ENCODE measurements at regions not wholly inside any gene's neighbourhood (a gene's known extent, or its start where the extent isn't known, plus 50 kb on each side); places are given as distances from the start of the nearest gene placed in this dataset.

- TF ChIP-seq, protein P1, sequence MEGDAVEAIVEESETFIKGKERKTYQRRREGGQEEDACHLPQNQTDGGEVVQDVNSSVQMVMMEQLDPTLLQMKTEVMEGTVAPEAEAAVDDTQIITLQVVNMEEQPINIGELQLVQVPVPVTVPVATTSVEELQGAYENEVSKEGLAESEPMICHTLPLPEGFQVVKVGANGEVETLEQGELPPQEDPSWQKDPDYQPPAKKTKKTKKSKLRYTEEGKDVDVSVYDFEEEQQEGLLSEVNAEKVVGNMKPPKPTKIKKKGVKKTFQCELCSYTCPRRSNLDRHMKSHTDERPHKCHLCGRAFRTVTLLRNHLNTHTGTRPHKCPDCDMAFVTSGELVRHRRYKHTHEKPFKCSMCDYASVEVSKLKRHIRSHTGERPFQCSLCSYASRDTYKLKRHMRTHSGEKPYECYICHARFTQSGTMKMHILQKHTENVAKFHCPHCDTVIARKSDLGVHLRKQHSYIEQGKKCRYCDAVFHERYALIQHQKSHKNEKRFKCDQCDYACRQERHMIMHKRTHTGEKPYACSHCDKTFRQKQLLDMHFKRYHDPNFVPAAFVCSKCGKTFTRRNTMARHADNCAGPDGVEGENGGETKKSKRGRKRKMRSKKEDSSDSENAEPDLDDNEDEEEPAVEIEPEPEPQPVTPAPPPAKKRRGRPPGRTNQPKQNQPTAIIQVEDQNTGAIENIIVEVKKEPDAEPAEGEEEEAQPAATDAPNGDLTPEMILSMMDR (conservative IDR thresholded peaks at IDR 0.05; ENCODE audit: low read length), result no peak
- TF ChIP-seq EZH2phosphoT487 (IDR thresholded peaks at IDR 0.05; ENCODE audit: borderline replicate concordance), result no peak
Observed at GRCh38 chr4:74665346-74665745, 129.0 kb downstream of the BTC start.

All from Loucy (cell line).